Muscle of back (tissue), 3 donors: ENCODE measurements at regions not wholly inside any gene's neighbourhood (a gene's known extent, or its start where the extent isn't known, plus 50 kb on each side); places are given as distances from the start of the nearest gene placed in this dataset.
A peak's percentile ranks its signal among the peaks of the same experiment; 100 is the strongest.

Experiments
- DNase-seq, 3 donors: peaks; one replicate each; pipeline versions ENCODE4 v3.0.0 to v3.0.0-alpha.2; 2013

DNA sequence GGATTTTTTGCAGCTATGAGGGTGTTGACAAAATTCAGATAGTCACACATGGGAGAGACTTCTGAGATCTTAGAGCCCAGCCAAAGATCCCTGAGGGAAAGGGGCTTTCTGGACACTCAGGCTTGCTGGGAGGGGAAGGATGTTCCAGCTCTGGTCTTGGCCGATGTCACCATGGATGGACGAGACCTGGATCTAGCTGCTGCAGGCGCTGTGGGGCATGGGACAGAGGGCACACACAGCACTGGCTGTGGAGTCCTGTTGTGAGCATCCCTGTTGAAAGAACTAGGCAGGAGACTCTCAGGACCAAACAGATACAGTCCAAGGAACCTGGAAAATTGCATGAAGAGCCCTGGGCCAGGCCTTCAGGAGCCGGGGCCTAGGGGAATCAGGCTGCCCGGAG, 80.1 kb upstream of the SDK2 start:
- no peak for DNase-seq

DNA sequence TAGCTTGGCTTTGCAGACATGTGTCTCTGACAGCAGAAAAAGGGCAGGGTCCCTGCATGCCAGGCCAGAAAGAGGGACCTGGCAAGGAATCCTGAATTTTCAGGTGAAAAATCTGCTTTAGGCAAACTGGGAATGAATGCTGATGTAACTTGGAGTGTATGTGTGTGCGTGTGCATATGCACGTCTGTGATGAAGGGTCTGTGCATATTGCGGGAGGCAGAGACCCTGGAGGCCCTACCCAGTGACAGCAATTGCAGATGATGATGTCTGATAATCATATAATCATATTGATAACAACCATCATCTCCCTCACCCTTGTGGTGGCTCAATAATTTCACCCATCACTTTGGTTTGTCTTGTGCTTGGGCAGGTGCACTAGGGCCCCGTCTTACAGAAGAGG, 80.7 kb upstream of the SDK2 start:
- no peak for DNase-seq

DNA sequence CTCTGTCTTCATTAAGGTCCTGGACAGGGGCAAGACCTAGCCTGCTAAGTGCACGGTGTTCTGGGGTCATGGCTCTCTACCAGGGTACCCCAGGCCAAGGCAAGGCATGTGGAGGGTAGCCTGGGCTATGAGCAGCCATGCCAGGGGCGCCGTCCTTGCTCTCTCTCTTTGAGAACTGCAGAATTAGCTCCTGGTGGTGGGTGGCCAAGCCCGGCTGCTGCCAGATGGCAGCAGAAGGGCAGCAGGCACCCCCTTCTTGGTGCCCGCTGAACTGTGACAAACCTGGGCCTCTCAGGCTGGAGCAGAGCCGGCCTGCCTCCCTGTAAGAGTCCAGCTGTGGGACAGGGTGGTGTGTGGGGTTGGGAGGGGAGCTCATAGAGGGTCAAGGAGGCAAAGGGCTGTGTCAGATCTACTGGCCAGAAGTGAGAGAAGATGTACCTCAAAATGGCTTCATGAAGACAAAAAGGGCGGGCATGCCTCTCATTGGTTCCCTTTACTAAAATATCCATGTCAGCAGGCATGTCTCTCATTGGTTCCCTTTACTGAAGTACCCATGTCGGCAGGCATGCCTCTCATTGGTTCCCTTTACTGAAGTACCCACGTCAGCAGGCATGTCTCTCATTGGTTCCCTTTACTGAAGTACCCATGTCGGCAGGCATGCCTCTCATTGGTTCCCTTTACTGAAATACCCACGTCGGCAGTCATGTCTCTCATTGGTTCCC, 81.7 kb upstream of the SDK2 start:
- no peak for DNase-seq

DNA sequence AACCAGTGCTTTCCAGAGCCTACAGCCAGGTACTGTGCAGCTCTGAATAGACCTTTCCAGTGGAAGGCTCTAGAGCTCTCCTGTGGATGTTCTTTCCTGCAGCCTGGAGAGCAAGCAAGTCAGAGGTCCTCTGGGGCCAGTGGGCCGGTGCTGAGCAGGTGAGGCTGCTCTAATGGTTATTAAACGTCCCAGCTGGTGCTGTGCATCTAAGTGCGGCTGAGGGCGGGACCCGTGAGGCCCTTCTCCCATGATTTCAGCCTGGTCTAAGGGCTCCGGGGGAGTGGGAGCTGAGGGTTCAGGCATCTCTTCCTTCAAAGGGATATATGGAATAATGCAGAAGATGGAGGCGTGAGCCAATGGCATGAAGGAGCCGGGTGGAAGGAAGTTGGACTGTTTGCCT, 83.7 kb upstream of the SDK2 start:
- DNase-seq = no peak

DNA sequence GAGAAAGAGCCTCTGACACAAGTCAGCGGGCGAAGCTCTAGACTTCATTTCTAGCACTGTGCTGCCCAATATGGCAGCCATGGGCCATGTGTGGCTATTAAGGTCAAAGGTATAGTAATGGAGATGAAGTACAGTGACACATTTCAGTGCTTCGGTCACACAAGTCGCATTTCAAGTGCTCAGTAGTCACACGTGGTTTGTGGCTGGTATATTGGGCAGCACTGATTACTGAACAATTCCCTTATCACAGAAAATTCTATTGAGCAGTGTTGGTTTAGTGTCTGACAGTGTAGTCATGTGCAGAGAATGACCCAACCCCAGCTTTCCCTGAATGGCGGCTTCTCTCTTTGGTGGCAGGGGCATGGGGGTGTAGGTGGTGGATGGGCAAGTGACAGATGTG, 84.9 kb upstream of the SDK2 start:
- no peak for DNase-seq

DNA sequence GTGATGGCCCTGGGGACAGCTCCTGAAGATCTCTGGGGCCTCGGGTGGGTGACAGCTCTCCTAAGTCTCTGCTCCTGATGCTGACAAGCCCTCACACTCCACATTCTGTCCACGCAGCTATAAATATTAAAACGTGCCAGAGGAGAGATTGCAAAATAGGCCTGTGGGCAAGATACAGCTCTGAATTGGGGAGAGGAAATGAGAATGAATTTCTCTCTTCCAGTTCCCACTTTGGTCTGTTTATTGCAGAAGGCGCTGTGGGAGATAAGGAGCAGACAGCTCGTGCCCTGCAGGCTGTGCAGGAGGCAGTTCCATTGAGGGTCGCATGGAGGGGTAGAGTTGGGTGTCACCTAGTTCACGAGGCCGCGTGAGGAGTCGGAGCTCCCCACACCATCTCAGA, 87.5 kb upstream of the SDK2 start:
- no peak for DNase-seq

DNA sequence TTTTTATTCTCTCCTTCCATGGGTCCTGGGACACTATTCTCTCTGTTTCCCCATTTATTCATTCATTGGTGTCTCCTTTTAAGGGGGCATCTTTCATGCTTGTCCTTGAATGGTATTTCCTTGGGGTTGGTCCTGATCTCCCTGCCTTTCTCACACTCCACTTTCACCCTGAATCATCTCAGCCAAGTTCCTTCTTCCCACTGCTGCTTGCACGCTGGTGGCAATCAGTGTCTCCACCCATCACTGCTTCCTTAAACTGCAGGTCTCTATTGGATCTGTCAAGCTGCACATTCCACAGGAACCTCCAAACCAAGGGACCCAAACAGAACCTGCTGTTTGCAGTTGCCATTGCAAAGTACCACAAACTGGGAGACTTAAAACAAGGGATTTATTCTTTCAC, 89.3 kb upstream of the SDK2 start:
- DNase-seq = no peak

DNA sequence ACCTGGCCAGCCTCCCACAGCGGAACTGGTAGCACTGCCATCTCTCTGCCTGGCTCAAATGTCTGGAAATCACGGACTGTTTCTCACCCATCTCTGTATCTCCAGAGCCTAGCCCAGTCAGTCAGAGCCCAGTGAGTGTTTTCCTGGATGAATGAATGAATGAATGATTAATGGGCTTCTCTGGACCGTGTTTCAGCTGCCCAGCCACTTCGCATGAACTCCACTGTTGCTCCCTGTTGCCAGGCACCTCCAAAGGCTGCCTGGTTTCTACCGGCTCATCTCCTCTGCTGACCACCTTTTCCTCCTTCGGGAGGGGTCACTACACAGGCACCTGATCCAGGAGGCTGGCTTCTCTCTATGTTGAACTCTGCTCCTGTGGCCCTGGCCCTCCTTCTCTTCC, 91.0 kb upstream of the SDK2 start:
- DNase-seq = no peak

DNA sequence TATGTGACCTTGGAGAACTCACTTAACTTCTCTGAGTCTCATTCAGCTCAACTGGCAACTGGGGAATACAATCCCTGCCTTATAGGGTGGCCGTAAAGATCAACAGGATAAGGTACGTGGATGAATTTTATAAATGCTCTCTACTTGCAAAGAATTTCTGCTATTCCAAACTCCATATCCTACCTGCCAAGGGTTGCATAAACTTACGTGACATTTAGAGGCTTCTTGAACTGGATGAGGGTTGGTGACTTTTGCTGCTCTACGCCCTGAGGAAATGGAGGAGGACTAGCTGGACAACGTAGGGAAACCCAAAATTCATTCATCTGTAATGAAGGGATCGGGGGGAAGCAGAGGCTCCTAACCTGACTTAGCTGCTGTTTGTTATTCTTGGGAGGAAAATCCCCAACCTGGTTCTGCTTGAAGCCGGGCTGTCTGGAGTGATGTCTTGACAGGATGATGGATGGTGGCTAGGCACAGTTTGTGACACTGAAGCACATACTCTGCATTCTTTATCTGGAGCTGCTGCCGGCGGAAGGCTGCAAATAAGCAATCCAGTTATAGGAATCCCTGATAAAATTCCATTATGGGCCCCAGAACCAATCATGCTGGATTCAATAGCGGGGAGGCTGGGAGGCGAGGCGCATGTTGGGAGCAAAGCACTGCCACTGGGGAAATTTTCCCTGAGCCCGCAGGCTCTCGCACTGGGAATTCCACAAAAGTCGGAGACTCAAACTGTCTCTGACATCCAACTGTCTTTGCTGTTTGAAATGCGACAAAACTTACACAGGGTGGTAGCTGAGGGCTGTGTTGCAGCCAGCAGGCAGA, 94.7 kb upstream of the SDK2 start:
- DNase-seq = no peak

DNA sequence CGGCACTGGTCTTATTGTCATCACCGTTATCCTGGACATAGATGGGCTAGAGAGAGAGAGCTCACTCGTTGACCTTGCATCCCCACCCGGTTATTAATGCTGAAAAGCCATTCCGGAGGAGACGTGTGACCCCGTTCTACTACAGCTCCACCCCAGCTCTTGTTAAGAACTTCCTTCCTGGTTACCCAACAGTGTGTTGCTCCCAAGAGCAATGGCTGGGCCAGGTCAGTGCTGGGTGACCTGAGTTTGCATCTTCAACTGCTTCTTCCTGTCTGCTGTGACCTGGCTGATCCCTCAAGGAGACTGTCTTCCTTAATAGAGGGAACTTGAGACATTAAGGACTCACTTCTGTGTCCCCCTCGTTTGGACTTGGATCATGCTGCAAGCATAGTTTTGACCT, 96.1 kb upstream of the SDK2 start:
- DNase-seq = no peak

DNA sequence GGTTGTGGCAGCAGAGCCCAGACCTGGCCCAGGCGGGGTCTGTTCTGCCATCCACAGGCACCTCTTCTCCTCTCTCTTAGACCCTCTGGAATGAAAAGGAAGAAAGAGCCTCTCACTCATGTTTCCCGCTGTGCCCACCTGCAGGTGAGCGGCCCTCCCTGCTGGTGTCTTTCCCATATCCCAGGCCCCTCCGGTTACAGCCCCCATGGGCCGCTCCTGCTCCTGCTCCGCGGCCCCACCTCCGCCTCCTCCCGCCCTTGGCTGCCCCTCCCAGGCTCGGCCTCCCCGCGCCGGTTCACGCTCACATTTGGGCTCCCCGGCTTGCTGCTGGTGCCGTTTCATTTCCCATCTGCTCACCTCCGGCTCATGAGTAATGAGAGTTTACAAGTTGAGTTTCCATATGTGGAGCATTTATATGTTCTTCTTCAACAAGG, 98.7 kb upstream of the SDK2 start:
- DNase-seq = no peak

DNA sequence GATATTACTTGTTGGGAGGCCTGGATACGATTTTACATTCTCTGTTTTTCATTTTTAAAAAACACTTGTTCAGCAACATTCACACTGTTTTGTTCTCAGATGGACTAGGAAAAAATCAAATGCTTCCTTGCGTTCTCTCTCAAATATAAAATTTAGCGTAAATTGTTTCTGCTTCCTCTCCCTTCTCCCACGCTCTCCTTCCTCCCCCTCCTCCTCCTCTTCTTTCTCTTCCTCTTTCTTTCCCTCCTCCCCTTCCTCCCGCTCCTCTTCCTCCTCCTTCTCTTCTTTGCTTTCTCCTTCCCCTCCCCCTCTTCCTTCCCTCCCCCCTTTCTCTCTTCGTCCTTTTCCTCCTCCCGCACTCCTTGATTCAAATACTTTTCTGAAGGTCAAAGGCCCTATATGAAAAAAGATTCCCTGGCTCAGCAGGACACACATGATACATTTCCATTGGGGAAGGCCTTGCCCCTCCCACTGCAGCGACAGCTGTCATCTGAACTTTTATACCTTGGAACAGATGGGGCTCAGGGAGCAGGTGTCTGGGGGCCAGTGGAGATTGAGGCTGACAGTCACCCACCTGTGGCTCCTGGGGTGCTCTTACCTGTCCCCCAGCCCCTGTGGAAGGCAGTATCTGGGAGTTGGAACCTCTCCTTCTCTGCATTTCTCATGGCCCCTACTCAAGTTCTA, 99.4 kb upstream of the SDK2 start:
- peak in 2 of 3 donors; percentile 18 to 33 for DNase-seq

DNA sequence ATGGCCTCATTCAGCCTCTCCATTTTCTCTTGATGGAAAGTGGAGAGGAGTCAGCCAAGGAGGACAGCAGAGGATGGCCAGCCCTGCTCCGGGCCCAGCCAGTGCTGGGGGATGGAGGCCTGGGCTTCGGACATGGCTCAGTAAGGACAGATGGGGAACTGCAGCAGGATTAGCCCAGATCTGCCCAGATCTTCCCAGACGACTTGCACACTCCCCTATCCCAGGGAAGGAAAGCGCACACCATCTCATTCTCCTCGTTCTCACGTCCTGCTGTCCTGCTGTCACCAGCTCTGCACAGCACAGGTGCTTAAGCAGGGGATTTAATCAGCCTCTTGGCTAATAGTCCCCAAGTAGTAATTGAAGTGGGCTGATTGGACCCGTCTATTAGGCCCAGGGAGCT, 100.2 kb upstream of the SDK2 start:
- DNase-seq = peak in 1 of 3 donors; percentile 14

DNA sequence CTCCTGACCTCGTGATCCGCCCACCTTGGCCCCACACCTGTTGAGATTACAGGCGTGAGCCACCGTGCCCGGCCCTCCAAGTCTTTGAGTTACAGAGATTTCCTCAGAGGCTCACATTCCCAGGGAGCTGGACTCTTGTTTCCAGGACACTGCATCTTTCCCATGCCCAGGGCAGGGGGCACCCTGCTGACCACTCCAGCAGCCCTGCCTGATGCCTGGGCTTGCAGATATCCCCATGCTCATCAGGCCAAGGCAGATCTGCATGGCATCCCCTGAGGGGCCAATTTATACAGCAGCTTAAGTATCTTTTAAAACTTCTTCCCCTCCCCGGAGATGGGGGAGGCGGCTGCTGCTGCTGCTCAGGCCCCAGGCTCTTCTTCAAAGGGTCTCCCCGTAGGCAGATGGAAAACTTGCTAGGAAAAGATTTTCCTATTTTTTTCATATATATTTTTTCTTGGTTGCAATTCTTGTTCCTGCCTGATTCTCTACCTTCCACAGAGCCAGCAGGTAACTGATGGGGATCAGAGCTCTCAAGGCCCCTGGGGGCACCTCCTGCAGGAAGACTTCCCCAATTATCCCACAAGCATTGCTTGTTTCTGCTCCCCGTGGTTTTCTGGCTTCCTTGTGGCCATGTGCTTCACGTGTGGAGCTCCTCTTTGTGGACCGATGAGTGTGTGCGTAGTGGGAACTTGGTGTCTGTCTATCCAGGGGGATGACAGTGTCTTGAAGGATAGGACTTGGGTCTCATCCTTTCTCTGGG, 102.2 kb upstream of the SDK2 start:
- no peak for DNase-seq

DNA sequence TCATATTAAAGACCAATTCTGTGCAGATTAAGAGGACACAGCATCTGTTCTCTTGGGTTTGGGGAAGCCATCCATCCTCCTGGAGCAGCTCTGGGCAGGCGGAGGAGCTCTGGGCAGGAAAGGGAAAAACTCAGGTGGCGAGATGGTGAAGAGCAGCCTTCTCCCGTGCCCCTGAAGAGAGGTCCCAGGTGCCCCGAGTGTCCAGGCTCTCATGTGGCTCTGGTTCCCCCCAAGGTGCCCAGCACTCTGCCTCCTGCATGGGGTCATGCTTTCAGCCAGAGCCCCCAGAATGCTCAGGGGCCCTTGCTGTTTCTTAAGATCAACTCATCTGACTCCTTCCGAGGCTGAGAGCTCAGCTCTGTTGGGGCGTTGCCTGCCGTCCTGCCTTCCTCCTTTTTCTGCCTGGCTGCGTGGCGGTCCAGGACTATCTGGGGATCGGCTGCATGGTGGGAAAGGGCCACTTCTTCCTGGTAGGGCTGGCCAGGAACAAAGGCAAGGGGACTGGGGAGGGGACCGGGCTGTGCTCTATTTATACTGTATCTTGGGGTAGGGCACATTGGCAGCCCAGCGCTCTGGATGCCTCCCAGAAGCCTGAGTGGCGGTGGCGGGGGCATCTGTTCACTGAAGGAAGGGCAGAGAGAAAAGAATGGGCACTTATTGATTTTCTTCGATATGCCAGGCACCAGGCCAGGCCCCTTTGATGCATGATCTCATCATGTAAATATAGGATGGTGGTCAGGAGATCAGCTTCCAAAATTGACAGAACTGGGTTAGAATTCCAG, 103.2 kb upstream of the SDK2 start:
- DNase-seq = no peak

DNA sequence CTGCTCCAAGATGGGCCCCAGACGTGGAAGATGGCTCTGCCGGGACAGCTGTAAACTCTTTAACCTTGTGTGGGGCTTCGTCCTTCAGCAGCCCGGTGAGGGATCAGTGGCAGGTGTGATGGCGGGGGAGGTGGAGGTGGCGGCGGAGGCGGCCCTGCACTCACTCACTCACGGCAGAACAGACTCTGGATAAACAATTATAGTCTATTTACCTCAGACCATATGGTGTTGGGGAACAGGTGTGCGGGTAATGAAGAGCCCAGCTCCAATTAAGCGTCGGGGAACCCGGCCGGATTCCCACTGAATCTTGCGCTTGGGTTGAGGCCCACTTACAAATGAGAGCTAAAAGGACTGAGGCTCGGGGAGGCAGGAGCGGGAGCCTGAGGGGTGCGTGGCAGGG, 104.3 kb upstream of the SDK2 start:
- DNase-seq = no peak

DNA sequence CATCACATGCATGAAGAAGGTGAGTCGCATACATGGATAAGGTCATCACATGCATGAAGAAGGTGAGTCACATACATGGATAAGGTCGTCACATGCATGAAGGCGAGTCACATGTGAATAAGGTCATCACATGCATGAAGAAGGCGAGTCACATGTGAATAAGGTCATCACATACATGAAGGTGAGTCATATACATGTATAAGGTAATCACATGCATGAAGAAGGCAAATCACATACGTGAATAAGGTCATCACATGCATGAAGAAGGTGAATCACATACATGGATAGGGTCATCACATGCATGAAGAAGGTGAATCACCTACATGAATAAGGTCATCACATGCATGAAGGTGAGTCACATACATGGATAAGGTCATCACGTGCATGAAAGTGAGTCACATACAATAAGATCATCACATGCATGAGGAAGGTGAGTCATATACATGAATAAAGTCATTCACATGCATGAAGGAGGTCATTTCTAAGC, 105.1 kb upstream of the SDK2 start:
- DNase-seq = no peak

DNA sequence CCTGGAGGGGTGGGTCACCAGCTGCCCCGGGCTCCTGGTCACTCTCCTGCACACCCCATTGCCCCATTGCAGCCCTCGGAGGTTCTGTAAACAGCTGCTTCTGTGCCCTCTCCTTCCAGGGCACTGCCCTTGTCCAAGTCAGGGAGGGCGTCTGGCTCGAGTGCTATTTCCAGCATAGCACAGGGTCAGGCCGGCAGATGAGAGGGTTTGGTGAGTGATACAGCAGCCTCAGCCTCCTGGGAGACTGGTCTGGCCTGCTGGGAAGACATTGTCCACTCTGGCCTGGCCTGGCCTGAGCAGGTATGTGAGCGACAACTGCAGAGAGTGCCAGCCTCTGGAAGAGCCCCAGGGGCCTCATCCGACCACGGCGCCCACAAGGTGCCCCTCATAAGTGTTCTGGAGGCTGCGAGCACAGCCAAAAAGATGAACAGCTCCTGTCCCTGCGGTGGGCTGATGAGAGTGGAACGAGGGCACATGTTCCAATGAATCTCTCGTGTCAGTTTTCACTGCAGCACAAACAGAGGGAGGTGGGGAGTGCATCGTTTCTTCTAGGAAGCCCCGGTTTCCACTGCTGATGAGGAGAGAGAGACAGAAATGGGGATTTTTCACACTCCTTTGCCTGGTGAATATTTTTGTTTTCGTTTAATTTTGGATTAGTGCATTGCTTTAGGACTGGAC, 105.8 kb upstream of the SDK2 start:
- DNase-seq = no peak

DNA sequence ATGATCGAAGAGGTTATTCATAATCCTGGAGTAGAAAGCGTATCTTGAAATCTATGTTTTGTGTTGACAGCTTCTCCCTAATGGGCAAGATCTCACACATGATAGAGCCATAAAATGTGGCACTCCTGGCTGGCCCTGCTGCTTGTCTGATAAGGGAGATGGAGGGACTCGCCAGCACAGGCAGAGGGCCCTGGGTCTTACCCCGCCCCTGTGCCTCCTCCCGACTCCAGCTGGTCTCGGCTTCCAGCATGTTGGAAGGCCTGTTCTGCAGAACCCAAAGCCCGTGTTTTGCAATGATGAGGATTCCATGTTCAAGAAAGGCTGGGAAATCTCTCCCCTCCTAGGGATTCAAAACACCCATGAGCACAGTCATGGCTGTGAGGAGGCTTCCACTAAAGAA, 106.7 kb upstream of the SDK2 start:
- DNase-seq = no peak

DNA sequence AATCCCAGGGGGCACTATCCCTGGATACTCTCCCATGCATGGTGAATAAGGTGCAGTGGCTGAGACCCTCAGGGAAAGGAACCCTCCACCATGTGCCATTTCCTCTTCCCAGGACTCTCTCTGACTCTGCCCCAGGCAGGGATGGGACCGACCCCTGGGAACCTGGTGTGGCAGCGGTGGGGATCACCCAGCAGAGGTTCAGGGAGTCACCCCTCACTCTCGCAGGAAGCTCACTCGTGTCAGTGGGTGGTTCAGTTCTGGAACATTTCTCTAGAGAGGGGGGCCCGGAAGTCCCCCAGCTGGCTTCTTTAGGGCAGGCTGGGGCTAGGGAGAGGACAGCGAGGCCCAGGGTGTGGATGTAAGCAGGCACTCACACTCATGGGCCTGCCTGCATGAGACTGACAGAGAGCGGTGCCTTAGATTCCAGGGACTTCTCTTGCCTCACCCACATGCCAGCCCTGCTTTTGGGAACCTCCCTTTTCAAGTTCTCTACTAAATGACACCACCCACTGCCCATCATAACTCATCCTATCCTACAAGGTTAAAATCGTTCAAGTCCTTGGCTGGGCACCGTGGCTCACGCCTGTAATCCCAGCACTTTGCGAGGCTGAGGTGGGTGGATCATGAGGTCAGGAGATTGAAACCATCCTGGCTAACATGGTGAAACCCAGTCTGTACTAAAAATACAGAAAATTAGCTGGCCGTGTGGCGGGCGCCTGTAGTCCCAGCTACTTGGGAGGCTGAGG, 109.7 kb upstream of the SDK2 start:
- no peak for DNase-seq
